Esophagus squamous epithelium (tissue), 5 donors: ENCODE measurements at regions not wholly inside any gene's neighbourhood (a gene's known extent, or its start where the extent isn't known, plus 50 kb on each side); places are given as distances from the start of the nearest gene placed in this dataset.

Source experiments
- DNase-seq: peaks from one replicate; lab custom pipeline; 2025; lab: John Stamatoyannopoulos, UW
- H3K27ac ChIP-seq, 4 donors: fragments of 200-600 bp; sonication (generic); one replicate each; pipeline ENCODE4 v1.5.1; 2016 to 2019; ENCODE audit warnings: mild to moderate bottlenecking in 1 of 4
- H3K27me3 ChIP-seq, 4 donors: fragments of 200-600 bp; sonication (generic); 1 replicate in 3 of 4; 2 replicates in 1 of 4; pipeline versions ENCODE4 v1.5.1 to v1.6.0; 2017 to 2021; ENCODE audit warnings: antibody characterized with exemption in 1 of 4
- H3K36me3 ChIP-seq, 3 donors: fragments of 200-600 bp; sonication (generic); one replicate each; pipeline ENCODE4 v1.5.1; 2016 to 2019
- H3K4me1 ChIP-seq, 3 donors: fragments of 200-600 bp; sonication (generic); one replicate each; pipeline ENCODE4 v1.5.1; 2017 to 2019
- H3K4me3 ChIP-seq, 4 donors: fragments of 200-600 bp; sonication (generic); 1 replicate in 3 of 4; 2 replicates in 1 of 4; pipeline ENCODE4 v1.5.1; 2016 to 2019; ENCODE audit warnings: mild to moderate bottlenecking in 2 of 4, moderate library complexity in 1 of 4
- H3K9me3 ChIP-seq, 3 donors: fragments of 200-600 bp; sonication (generic); one replicate each; pipeline ENCODE4 v1.5.1; 2016 to 2019
- CTCF ChIP-seq, 6 experiments: fragments of 450-650 bp in 4 of 6; fragments of 200-600 bp in 2 of 6; sonication (generic) in 2 of 6; IDR thresholded peaks; one replicate each; pipeline ENCODE4 v1.5.1; 2016 to 2019; ENCODE audit warnings: antibody characterized with exemption in 6 of 6, mild to moderate bottlenecking in 4 of 6, moderate library complexity in 4 of 6
- POLR2A ChIP-seq, 4 donors: fragments of 450-650 bp; IDR thresholded peaks; one replicate each; pipeline ENCODE4 v1.6.1; 2017; ENCODE audit warnings: antibody characterized with exemption in 4 of 4, mild to moderate bottlenecking in 4 of 4, moderate library complexity in 3 of 4
- whole genome bisulfite sequencing, 2 donors: methylation state at CpG; one replicate each; pipeline ENCODE4 v1.1.5; 2018; 5-methylcytosine and 5-hydroxymethylcytosine counted together
- intact Hi-C: fragments of 100-400 bp; cut with DNase I; formaldehyde crosslinking; loops from one replicate; pipeline ENCODE4 v1.15.0; 2022
- donor health status: DM: yes; HTN: yes; CAD: no.

- Histone ChIP-seq H3K9me3 (no peaks in the 10 kb centered on the region), H3K27me3 (no peaks in the 10 kb centered on the region), H3K36me3 (no peaks in the 10 kb centered on the region), H3K4me1 (no peaks in the 10 kb centered on the region), H3K27ac (no peak overlapping the region), H3K4me3 (no peak overlapping the region)
- no peak for TF ChIP-seq CTCF (IDR thresholded peaks at IDR 0.05)
- TF ChIP-seq POLR2A (IDR thresholded peaks at IDR 0.05) = no peak
- 78 to 82% methylated on average over 8 of the region's 8 CpGs for WGBS, 2 donors
- no peak for DNase-seq
- intact Hi-C loops = no loop called here
Measured at GRCh38 chr16:59707436-59708226, 973.5 kb upstream of the GOT2 start.

- WGBS, 2 donors = 44 to 75% methylated on average over 3 of the region's 3 CpGs
- no peaks in the 10 kb centered on the region for H3K9me3 ChIP-seq
- intact Hi-C loops = no loop called here
- TF ChIP-seq CTCF (IDR thresholded peaks at IDR 0.05) (no peak), POLR2A (IDR thresholded peaks at IDR 0.05) (no peak)
- H3K36me3 ChIP-seq = no peaks in the 10 kb centered on the region
- DNase-seq = no peak
- H3K4me3 ChIP-seq = no peak overlapping the region
- H3K27ac ChIP-seq = no peak overlapping the region
- no peaks in the 10 kb centered on the region for H3K27me3 ChIP-seq
- no peaks in the 10 kb centered on the region for H3K4me1 ChIP-seq
Measured at GRCh38 chr16:59701963-59702930, 968.1 kb upstream of the GOT2 start.

- intact Hi-C loops = no loop called here
- Histone ChIP-seq H3K4me3 (no peak overlapping the region), H3K27me3 (no peaks in the 10 kb centered on the region), H3K36me3 (no peaks in the 10 kb centered on the region), H3K9me3 (peaks cover 0 to 3% (median 0%) of the 10 kb centered on the region in 3 donors), H3K4me1 (no peaks in the 10 kb centered on the region), H3K27ac (no peak overlapping the region)
- WGBS, 2 donors = 71 to 93% methylated on average over 1 of the region's 1 CpG
- no peak for DNase-seq
- no peak for TF ChIP-seq CTCF (IDR thresholded peaks at IDR 0.05)
- no peak for TF ChIP-seq POLR2A (IDR thresholded peaks at IDR 0.05)
Measured at GRCh38 chr16:59699786-59700185, 965.7 kb upstream of the GOT2 start.

GRCh38 chr16:59698346-59699020, 964.4 kb upstream of the GOT2 start:
- Histone ChIP-seq H3K4me3 (no peak overlapping the region), H3K27ac (no peak overlapping the region), H3K36me3 (no peaks in the 10 kb centered on the region), H3K27me3 (no peaks in the 10 kb centered on the region), H3K4me1 (no peaks in the 10 kb centered on the region), H3K9me3 (peaks cover 0 to 3% (median 0%) of the 10 kb centered on the region in 3 donors)
- TF ChIP-seq POLR2A (IDR thresholded peaks at IDR 0.05) = no peak
- no peak for TF ChIP-seq CTCF (IDR thresholded peaks at IDR 0.05)
- 27 to 32% methylated on average over 3 of the region's 3 CpGs for WGBS, 2 donors
- DNase-seq = no peak
- intact Hi-C loops = no loop called here
